ENCODE measurements at regions not wholly inside any gene's neighbourhood (a gene's known extent, or its start where the extent isn't known, plus 50 kb on each side); places are given as distances from the start of the nearest gene placed in this dataset.

GRCh38 chr13:111476197-111476596, 155.8 kb downstream of the TEX29 start:
- TF ChIP-seq CTCF (IDR thresholded peaks at IDR 0.05; ENCODE audit: extremely low read depth, missing control alignments) = no peak
- DNase-seq (ENCODE audit: low spot score) = no peak

GRCh38 chr13:111479412-111479811, 159.0 kb downstream of the TEX29 start:
- TF ChIP-seq CTCF (IDR thresholded peaks at IDR 0.05; ENCODE audit: extremely low read depth, missing control alignments) = no peak
- no peak for DNase-seq (ENCODE audit: low spot score)

- TF ChIP-seq CTCF (IDR thresholded peaks at IDR 0.05; ENCODE audit: extremely low read depth, missing control alignments) = no peak
- DNase-seq (ENCODE audit: low spot score) = no peak
Observed at GRCh38 chr13:111480503-111480902, 160.1 kb downstream of the TEX29 start.

- no peak for DNase-seq (ENCODE audit: low spot score)
- no peak for TF ChIP-seq CTCF (IDR thresholded peaks at IDR 0.05; ENCODE audit: extremely low read depth, missing control alignments)
Observed at GRCh38 chr13:111480976-111481375, 160.5 kb downstream of the TEX29 start.

- TF ChIP-seq CTCF (IDR thresholded peaks at IDR 0.05; ENCODE audit: extremely low read depth, missing control alignments) = no peak
- DNase-seq (ENCODE audit: low spot score) = no peak
Observed at GRCh38 chr13:111482126-111482525, 161.7 kb downstream of the TEX29 start.

- no peak for DNase-seq (ENCODE audit: low spot score)
- no peak for TF ChIP-seq CTCF (IDR thresholded peaks at IDR 0.05; ENCODE audit: extremely low read depth, missing control alignments)
Observed at GRCh38 chr13:111482806-111483620, 162.6 kb downstream of the TEX29 start.

GRCh38 chr13:111483621-111483987, 163.2 kb downstream of the TEX29 start:
- no peak for TF ChIP-seq CTCF (IDR thresholded peaks at IDR 0.05; ENCODE audit: extremely low read depth, missing control alignments)
- no peak for DNase-seq (ENCODE audit: low spot score)
